Ishikawa (cell line): ENCODE measurements at regions not wholly inside any gene's neighbourhood (a gene's known extent, or its start where the extent isn't known, plus 50 kb on each side); places are given as distances from the start of the nearest gene placed in this dataset.

Experiments
- FOXM1 ChIP-seq: IDR thresholded peaks from 2 replicates; pipeline ENCODE4 v1.6.1; 2012; ENCODE audit warnings: low read depth, borderline replicate concordance
- YY1 ChIP-seq: IDR thresholded peaks from 2 replicates; pipeline ENCODE4 v1.6.1; 2012; ENCODE audit warnings: low read depth
- TF ChIP-seq, protein P1 (sequence below): IDR thresholded peaks from 2 replicates; pipeline ENCODE4 v1.6.1; 2012

DNA sequence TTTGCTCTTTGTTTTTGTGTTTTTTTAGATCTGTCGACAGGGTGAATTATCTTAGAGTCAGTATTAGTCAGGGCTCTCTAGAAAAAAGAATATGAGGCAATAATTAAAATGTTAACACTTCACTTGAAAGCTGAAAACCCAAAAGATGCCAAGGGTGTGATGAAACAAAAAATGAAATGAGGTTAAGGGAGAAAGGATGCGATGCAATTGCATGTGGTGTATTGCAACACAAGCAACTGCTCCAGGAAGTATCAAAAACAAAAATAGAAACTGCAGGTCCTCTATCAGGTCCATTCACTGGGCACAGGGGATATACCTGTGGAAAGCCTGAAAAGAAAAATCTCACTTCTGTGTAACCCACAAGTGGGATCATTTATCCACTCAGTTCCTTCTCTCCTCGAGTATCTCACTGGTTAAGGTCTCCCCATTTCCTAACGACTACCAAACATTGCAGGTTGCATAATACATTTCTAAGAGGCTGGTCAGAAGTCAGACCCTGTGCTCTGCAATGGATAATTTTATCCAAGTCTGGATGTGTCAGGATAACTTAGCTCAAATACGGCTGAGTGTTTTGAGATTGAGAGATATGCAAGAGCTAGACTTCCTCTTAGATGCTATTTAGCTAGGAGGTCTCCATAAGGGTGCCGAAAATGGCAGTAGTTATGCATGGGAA, 257.7 kb upstream of the GJE1 start:
- no peak for TF ChIP-seq FOXM1
- TF ChIP-seq, protein P1, sequence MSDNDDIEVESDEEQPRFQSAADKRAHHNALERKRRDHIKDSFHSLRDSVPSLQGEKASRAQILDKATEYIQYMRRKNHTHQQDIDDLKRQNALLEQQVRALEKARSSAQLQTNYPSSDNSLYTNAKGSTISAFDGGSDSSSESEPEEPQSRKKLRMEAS, result no peak
- no peak for TF ChIP-seq YY1
